OCI-LY3 (cell line): ENCODE measurements at regions not wholly inside any gene's neighbourhood (a gene's known extent, or its start where the extent isn't known, plus 50 kb on each side); places are given as distances from the start of the nearest gene placed in this dataset.

ENCODE experiments used
- CTCF ChIP-seq: fragments of 200-600, 300-600 bp; sonication (generic); IDR thresholded peaks from 2 replicates; pipeline ENCODE4 v1.5.1; 2014; ENCODE audit warnings: antibody characterized with exemption, low read length, low read depth
- EZH2phosphoT487 ChIP-seq: fragments of 200-600 bp; shearing (Covaris generic); IDR thresholded peaks from 2 replicates; pipeline ENCODE4 v1.6.1; 2018; ENCODE audit warnings: antibody characterized with exemption, mixed run types, low read depth

GRCh38 chr12:25840678-25841465 is 117.6 kb upstream of the RASSF8 start:
- TF ChIP-seq CTCF (no peak), EZH2phosphoT487 (no peak)
